CD4-positive, alpha-beta T cell (primary cell): ENCODE measurements at regions not wholly inside any gene's neighbourhood (a gene's known extent, or its start where the extent isn't known, plus 50 kb on each side); places are given as distances from the start of the nearest gene placed in this dataset.

Experiments
- ATAC-seq: fragments of 200-7000 bp; cut with Tn5 transposase; one replicate; pipeline ENCODE4 v1.10.0; 2022; ENCODE audit warnings: mild to moderate bottlenecking; ENCODE audit not compliant: poor library complexity
- CTCF ChIA-PET: fragments of 350-600 bp; sonication (Branson Sonifier 250); formaldehyde crosslinking; loops from one replicate; lab custom pipeline; 2021; ENCODE audit warnings: antibody characterized with exemption, inconsistent platforms; lab: Charles Lee
- POLR2A ChIA-PET: fragments of 350-600 bp; sonication (Branson Sonifier 250); formaldehyde crosslinking; loops from one replicate; lab custom pipeline; 2021; ENCODE audit warnings: antibody characterized with exemption, inconsistent platforms; lab: Charles Lee
- DNase-seq, 14 experiments: peaks; one replicate each; pipeline ENCODE4 v3.0.0-alpha.2; 2013 to 2020; ENCODE audit warnings: mixed read lengths in 2 of 14
- H3K27ac ChIP-seq, 2 donors: one replicate each; pipeline versions ENCODE4 v1.5.1 to v1.7.0; 2013; ENCODE audit warnings: low read length in 2 of 2, low read depth in 1 of 2, mild to moderate bottlenecking in 1 of 2
- H3K27me3 ChIP-seq, 2 experiments: 1 replicate in 1 of 2; 2 replicates in 1 of 2; pipeline versions ENCODE4 v1.6.1 to v1.7.0; 2013; ENCODE audit warnings: low read length in 2 of 2, control low read depth in 1 of 2, mild to moderate bottlenecking in 1 of 2, moderate library complexity in 1 of 2; ENCODE audit not compliant: insufficient read depth in 2 of 2, control insufficient read depth in 1 of 2
- H3K36me3 ChIP-seq: one replicate; pipeline ENCODE4 v1.6.1; 2013; ENCODE audit warnings: low read length, control low read depth; ENCODE audit not compliant: insufficient read depth
- H3K4me1 ChIP-seq: one replicate; pipeline ENCODE4 v1.6.1; 2013; ENCODE audit warnings: low read length, control low read depth; ENCODE audit not compliant: insufficient read depth
- H3K4me3 ChIP-seq: one replicate; pipeline ENCODE4 v1.5.1; 2013; ENCODE audit warnings: mild to moderate bottlenecking, low read length, moderate library complexity
- H3K9me3 ChIP-seq, 2 experiments: 1 replicate in 1 of 2; 2 replicates in 1 of 2; pipeline versions ENCODE4 v1.6.1 to v1.7.0; 2013; ENCODE audit warnings: low read length in 2 of 2, mild to moderate bottlenecking in 2 of 2, control low read depth in 1 of 2, moderate library complexity in 1 of 2; ENCODE audit not compliant: control insufficient read depth in 1 of 2, insufficient read depth in 1 of 2
- H3K27ac Mint-ChIP-seq: one replicate; pipeline ENCODE4 v1.8.0; 2020; ENCODE audit warnings: mixed read lengths
- H3K27me3 Mint-ChIP-seq: one replicate; pipeline ENCODE4 v1.8.0; 2021; ENCODE audit warnings: mixed read lengths
- H3K36me3 Mint-ChIP-seq: one replicate; pipeline ENCODE4 v1.8.0; 2021; ENCODE audit warnings: low read depth, mixed read lengths
- H3K4me1 Mint-ChIP-seq: one replicate; pipeline ENCODE4 v1.8.0; 2021; ENCODE audit warnings: low read depth, mixed read lengths
- H3K4me3 Mint-ChIP-seq: one replicate; pipeline ENCODE4 v1.8.0; 2020; ENCODE audit warnings: mild to moderate bottlenecking, mixed read lengths
- H3K9me3 Mint-ChIP-seq: one replicate; pipeline ENCODE4 v1.8.0; 2020; ENCODE audit warnings: mixed read lengths
- CTCF ChIP-seq: fragments of 200-600 bp; IDR thresholded peaks from one replicate; pipeline ENCODE4 v1.8.0; 2022; ENCODE audit warnings: antibody characterized with exemption, mild to moderate bottlenecking
- intact Hi-C, 2 experiments: fragments of 100-400 bp; cut with DNase I in 1 of 2; cut with micrococcal nuclease in 1 of 2; formaldehyde crosslinking; loops; one replicate each; pipeline versions ENCODE4 v1.15.1 to v1.9.0; 2023 to 2025; cut with DNase I, micrococcal nuclease

DNA sequence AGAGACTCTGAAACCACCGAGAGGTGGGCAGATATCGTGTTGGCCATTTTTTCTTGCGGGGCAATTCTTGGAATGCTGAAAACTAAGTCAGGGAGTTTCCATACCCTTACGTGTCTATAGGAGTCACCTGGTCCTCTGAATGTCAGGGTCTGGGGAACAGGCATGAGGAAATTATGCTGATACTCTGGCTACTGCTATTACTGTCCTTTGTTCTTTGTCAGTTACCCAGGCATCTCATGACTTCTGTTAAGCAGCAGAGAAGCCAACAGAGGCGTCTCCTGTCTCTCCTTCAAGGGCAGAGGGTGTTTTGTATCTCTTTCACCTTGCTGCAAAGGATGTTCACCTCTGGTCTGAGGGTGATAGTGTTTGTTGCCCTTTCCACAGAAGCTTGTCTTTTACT, 559.5 kb upstream of the CCDC54 start:
- intact Hi-C loops = no loop called here
- CTCF ChIA-PET = no interaction called here
- DNase-seq = no peak

DNA sequence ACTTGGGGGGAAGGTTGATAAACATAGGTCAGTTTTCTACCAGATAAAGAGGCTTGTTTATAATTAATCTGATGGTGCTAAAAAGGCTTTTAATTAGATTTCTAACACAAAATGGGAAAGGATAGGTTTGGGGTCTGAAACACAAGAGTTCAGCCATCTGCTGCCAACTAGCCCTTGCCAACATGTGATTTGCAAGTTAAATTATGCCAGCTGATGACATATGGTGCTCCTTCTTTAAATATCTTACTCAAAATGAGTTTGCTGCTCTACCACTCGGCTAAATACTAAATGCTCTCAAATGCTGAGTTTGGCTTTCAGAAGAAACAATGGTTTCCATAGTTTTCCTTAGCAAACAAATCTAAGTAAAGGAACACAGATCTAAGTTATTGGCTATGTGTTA, 557.8 kb upstream of the CCDC54 start:
- POLR2A ChIA-PET = no interaction called here

More for the DNA sequence above, 559.5 kb upstream of the CCDC54 start:
- Mint-ChIP-seq H3K4me1 (no peaks in the 10 kb centered on the region), H3K27me3 (no peaks in the 10 kb centered on the region), H3K9me3 (no peaks in the 10 kb centered on the region), H3K4me3 (no peak overlapping the region), H3K27ac (no peak overlapping the region), H3K36me3 (no peaks in the 10 kb centered on the region)
- Histone ChIP-seq H3K9me3 (peaks cover 0 to 15% of the 10 kb centered on the region in 2 experiments), H3K27me3 (no peaks in the 10 kb centered on the region), H3K27ac (no peak overlapping the region), H3K36me3 (no peaks in the 10 kb centered on the region), H3K4me1 (no peaks in the 10 kb centered on the region), H3K4me3 (no peak overlapping the region)
- no peak for TF ChIP-seq CTCF
- no peak for ATAC-seq
- POLR2A ChIA-PET = no interaction called here

DNA sequence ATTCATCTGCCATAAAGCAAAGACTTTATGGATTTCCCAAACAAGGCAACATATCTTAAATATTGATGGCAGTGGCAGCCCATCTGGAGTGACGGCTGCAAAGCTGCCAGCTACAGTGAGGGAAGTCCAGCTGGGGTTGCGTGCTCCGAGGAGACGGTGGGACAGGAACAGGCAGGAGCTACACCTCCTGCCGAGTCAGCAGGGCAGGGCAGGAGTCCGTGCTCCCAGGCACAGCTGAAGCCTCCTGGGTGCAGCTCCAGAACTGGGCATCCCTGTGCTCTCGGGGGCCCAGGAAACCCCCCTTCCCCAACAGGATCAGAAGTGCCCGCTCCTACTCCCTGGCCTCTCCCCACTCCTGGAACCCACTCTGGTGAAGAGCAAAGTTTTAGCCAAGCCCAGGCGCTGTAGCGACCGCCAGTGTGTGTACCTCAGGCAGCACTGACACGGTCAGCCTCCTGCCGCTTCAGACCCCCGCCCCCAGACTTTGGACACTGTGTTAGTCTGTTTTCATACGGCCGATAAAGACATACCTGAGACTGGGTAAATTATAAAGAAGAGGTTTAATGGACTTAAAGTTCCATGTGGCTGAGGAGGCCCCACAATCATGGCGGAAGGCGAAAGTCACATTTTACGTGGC, 556.4 kb upstream of the CCDC54 start:
- no peak overlapping the region for H3K4me3 Mint-ChIP-seq
- H3K27me3 ChIP-seq = no peaks in the 10 kb centered on the region
- H3K4me3 ChIP-seq = no peak overlapping the region
- intact Hi-C loops = no loop called here
- no peaks in the 10 kb centered on the region for H3K4me1 ChIP-seq
- H3K9me3 Mint-ChIP-seq = no peaks in the 10 kb centered on the region
- no peaks in the 10 kb centered on the region for H3K4me1 Mint-ChIP-seq
- no peak for TF ChIP-seq CTCF
- POLR2A ChIA-PET = no interaction called here
- H3K27ac Mint-ChIP-seq = no peak overlapping the region
- no peaks in the 10 kb centered on the region for H3K36me3 Mint-ChIP-seq
- DNase-seq = peak in 1 of 14 experiments; percentile 6
- no peak overlapping the region for H3K27ac ChIP-seq
- CTCF ChIA-PET = no interaction called here
- H3K27me3 Mint-ChIP-seq = no peaks in the 10 kb centered on the region
- ATAC-seq = no peak
- peaks cover 0 to 15% of the 10 kb centered on the region in 2 experiments for H3K9me3 ChIP-seq
- H3K36me3 ChIP-seq = no peaks in the 10 kb centered on the region

More for the DNA sequence above, 557.8 kb upstream of the CCDC54 start:
- ATAC-seq (no peak), DNase-seq (no peak)
- Mint-ChIP-seq H3K4me1 (no peaks in the 10 kb centered on the region), H3K9me3 (no peaks in the 10 kb centered on the region), H3K27ac (no peak overlapping the region), H3K27me3 (no peaks in the 10 kb centered on the region), H3K4me3 (no peak overlapping the region), H3K36me3 (no peaks in the 10 kb centered on the region)
- Histone ChIP-seq H3K27me3 (no peaks in the 10 kb centered on the region), H3K27ac (no peak overlapping the region), H3K4me3 (no peak overlapping the region), H3K36me3 (no peaks in the 10 kb centered on the region), H3K9me3 (peaks cover 0 to 15% of the 10 kb centered on the region in 2 experiments), H3K4me1 (no peaks in the 10 kb centered on the region)
- intact Hi-C loops = no loop called here
- CTCF ChIA-PET = no interaction called here
- no peak for TF ChIP-seq CTCF
